ENCODE measurements at regions not wholly inside any gene's neighbourhood (a gene's known extent, or its start where the extent isn't known, plus 50 kb on each side); places are given as distances from the start of the nearest gene placed in this dataset.

- TF ChIP-seq CTCF (IDR thresholded peaks at IDR 0.05) = no peak
- no peak for TF ChIP-seq ZFX (IDR thresholded peaks at IDR 0.05; ENCODE audit: borderline replicate concordance)
Measured at GRCh38 chr22:49645791-49646550, 181.7 kb downstream of the BRD1 start.
